CD4-positive, alpha-beta T cell treated with Interleukin-15 for 1 hour (primary cell): ENCODE measurements at regions not wholly inside any gene's neighbourhood (a gene's known extent, or its start where the extent isn't known, plus 50 kb on each side); places are given as distances from the start of the nearest gene placed in this dataset.

Experiments
- DNase-seq: peaks from one replicate; pipeline ENCODE4 v3.0.0-alpha.2; 2020

DNA sequence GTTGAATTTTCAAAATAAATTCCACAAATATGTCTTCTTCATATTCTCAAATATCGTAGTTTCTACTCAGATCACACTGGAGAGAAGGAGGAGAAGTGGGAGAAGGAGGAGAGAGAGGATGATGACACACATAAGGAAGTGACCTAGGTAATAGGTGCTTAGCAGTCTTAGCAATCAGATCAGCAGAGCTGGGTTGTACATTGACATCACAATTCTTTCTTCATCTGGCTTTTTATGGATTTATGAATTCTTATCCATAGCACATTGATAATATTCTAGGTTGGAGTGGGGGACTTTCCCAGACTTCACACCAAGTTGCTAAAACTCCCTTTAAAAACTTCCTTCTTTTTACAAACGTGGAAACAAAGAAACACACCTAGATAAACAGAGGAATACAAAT lies 86.9 kb downstream of the FGF9 start:
- no peak for DNase-seq

DNA sequence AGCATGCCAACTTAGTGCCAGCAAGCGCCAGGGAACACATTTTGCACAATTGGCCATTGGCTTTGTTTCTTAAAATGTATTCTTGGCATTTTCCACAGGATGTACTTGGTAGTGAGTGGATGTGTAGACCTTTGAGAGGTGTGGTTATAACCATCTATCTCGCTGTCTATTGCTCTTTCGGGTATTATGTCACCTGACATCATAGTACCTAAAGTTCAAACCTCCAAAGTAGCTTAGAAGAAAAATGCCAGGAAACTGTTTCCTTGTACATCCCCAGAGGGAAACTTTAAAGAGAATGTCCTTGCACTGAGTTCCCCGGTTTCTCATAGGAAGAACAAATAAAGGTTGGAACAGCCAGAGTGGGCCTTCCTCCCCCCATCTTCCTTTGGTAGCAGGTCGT lies 87.6 kb downstream of the FGF9 start:
- DNase-seq = no peak

DNA sequence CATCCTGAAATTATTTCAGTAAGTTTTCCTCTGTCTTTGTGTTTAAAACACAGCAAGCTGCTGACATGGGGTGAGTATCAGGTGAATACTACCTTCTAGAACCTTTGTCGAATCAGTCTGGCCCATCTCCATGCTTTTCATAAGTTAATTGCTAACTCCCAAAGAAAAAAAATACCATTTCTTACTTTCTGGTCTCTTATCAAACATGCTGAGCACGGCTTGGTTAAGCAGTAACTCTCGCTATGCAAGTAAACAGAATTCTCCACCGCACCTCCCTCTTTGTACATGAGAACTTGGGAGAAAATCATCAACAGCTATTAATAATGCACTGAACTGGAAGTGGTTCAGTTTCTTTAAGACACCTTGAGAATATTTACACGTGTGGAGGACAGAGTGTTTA lies 88.6 kb downstream of the FGF9 start:
- no peak for DNase-seq

DNA sequence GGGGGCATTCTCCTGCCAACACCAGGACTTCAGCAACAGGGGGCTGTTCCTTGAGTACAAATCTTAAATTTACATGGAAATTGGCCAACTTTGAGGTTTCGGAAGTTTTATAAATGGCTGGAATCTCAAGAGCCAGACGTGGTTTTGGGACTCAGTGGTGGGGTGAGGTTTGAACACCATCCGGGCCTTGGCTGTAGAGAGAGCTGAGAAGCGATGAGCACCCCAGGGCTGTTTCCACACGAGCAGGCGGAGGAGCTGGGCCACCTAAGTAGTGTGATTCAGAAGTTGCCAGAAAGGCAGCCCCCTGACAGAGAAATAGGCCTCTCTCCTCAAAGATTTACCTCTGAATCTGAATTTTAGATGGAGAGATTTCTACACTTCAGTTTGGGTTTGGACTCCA lies 89.0 kb downstream of the FGF9 start:
- no peak for DNase-seq

DNA sequence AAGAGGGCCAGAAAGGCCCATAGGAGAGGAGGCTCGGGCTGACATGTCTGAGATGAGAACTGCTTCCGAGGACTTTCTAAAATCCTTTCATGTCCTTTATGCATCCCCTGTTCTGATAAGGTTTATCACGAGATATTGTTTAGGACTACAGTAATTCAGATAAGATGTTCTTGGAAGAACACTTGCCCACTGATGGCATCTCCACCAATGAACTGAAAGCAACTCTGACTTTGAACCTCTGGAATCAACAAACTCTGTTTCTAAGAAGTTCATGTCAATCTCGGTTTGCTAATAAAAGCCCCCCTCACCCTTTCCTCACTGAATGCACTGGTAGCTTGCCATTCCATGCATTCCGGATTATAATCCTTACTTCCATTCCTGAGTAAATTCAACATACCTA lies 90.9 kb downstream of the FGF9 start:
- no peak for DNase-seq

DNA sequence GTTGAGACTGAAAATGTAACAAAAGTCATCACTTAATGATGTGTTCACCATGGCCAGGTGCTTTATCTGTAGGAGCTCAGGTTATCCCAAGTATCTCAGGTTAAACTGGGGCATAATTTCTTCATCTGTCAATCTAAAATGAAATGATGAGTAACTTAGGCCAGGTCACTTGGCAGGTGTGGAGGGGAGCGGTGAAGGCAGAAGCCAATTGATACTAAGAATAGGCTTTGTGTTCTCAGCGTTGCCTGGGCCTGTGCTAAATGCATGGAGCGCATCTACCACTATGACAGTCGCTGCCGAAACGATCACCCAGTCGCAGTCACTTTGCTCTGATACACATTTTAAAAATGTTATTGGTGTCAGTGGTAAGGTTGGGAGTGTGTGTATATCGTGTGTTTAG lies 91.6 kb downstream of the FGF9 start:
- DNase-seq = no peak

DNA sequence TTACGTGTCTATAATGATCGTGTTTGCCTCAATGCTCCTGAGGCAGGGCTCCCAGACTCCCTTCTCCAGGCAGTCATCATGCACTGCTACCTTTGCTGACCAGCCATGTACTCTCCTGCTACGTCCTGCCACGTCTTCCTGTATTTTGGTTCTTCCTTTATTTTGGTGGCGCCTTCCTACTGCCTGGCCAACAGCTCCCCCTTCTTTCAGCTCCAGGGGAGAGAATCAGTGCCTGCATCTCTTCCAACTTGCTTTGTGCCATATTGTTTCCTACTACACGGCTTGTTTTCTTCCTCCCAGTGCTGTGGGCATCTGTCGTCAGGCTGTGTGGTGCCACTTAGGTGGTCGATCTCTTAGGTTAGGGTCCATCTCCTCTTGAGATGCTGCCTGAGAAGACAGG lies 96.2 kb downstream of the FGF9 start:
- DNase-seq = no peak

DNA sequence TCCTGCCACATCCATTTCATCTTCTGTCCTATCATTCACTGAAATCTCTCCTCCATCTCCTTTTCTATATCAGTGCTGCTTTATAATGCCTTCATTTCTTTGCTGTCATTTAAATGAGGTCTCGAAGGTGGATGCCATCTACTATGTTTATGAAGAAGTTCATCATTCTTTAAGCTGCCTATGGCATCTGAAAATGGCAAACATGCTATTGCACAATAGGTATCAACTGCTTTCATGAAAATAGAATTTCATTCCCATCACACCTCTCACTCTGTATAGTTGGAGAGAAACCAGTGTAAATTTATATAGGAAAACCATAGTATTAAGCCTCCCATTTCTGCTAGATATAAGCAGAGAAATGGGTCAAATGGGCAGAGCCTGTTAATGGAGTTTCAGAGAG lies 100.2 kb downstream of the FGF9 start:
- no peak for DNase-seq

DNA sequence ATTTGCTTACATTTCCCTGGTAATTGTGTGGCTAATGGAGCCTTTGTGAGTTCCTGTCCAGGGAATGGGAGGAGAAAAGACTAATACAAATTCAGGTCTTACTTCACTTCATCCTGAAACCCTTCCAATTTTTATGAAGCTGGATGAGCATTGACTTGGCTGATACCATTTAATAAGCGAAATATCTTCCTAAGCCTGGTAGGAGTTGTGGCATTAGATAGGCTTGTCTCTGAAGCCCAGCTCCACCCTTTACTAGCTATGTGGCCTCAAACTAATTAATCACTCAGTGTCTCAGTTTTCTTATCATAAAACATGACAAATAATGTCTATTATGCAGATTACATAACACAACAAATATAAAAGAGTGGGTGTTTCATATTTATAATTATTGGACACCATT lies 106.3 kb downstream of the FGF9 start:
- no peak for DNase-seq

DNA sequence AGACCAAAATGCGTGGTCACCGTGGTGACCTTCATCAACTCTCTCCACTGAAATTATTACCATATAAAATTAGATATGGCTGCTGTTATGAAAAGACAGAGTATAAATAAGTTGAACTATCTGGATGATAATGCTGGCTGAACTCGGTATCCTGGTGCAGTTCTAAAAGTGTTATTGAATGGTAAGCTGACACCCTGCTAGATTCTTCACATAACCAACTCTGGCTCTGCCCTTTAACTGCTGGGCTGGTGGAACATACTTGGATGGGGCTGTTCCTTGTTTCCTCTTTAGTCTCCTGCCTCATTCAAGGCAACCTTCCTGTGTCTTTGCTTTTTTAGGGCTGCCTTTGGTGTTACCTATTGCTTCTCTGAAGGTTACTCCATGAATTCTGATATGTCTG lies 106.9 kb downstream of the FGF9 start:
- no peak for DNase-seq

DNA sequence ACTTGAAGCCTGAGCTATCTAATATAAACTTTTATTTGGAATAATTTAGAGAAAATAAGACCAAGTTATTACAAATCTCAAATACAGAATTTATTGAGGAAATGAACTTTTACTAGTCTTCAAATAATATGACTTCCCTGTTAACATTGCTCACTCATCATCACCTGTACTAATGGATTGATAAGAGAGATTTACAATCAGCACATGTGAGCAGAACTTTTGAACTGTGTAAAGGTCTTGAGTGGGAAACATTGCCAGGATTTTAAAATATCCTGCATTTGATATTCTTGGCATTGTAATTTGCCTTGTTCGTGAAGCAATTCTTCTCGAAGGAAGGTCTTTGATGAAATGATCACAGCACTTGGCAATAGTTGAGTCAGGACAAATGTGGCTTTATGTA lies 111.9 kb downstream of the FGF9 start:
- DNase-seq = no peak

DNA sequence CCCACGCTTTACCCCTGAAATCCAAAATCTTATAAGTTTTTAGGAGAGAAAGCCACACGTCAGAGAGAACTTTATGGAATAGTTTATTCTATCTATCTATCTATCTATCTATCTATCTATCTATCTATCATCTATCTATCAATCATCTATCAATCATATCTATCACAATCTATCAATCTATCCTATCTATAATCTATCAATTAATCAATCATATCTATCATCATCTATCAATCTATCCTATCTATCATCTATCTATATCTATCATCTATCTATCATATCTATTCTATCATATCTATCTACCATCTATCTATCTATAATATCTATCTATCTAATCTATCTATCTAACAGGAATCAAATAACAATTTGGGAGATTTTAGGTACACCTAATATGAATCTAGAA lies 115.1 kb downstream of the FGF9 start:
- no peak for DNase-seq

DNA sequence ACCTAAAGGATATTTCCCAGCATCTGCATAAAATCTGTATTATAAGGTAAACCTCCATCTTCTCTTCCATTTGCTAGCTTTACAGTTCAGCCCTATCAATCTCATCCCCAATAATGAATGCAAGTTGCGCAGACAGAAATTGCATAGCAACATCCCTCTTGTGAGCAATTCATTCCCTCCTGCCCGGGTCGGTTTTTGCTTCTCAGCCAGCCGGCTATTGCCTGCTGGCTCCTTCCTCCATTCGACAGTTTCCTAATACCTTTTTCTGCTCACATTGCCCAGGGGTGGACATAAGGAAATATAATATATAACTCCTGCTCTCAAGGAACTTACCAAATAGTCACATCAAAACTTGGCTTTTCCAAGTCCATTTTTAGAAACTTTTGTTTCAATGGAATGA lies 125.2 kb downstream of the FGF9 start:
- no peak for DNase-seq

DNA sequence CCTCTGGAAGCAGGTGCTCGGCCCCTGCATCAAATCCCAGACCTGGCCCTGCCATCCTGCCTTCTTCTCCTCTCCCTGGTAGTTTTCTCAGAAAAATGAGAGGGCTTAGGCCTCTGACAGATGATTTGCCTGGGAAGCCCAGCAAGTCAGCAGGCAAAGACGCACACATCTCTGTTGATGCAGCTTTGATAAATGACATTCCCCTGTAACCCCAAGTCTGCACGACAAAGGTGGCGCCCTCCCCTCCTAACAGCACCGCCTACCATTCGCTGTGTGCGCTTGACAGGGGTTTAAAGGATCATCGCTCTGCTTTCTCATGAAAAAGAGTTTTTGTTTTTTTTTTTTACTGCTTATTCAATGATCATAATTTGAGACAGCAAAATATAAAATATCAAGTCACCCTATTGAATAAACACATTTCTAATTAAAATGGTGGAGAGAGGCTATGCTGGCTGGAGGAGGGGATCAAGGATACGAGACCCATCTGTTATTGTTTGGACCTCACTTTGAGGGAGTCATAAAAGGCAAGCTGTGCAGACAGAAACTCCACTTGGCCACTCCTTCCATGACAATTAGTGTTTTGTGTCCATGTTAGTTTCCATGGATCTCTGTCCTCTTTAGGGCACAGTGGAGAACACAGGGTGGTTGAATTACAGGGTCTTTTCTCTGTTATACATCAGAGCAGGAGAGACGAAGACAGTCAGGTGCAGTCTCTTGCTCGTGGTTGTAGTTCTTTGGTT lies 126.1 kb downstream of the FGF9 start:
- no peak for DNase-seq

DNA sequence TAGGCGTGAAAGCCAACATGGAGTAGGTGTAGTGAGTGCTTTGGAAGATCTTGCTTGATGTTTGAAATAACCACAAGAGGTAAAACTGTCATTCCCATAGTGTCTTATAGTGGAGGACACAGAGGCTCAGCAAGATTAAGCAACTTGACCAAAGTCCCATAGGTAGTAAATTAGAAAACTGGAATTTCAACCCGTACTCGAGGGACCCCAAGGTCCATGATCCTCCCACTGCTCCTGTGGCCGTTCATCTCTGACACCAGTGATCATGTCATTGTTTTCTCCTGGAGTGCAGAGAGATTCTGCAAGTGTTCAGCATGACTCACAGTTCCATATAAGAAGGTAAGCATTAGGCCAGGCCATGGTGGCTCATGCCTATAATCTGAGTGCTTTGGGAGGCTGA lies 126.9 kb downstream of the FGF9 start:
- no peak for DNase-seq

DNA sequence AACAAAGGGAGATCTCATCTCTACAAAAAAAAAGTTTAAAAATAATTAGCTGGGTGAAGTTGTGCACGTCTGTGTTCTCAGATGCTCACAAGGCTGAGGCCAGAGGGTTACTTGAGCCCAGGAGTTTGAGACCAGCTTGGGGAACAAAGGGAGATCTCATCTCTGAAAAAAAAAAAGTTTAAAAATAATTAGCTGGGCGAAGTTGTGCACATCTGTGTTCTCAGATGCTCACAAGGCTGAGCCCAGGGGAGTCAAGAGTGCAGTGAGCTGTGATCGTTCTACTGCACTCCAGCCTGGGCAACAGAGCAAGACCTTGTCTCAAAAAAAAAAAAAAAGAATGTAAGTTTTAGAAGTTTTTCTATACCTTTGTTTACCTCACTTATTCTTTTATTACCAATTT lies 127.3 kb downstream of the FGF9 start:
- DNase-seq = no peak

DNA sequence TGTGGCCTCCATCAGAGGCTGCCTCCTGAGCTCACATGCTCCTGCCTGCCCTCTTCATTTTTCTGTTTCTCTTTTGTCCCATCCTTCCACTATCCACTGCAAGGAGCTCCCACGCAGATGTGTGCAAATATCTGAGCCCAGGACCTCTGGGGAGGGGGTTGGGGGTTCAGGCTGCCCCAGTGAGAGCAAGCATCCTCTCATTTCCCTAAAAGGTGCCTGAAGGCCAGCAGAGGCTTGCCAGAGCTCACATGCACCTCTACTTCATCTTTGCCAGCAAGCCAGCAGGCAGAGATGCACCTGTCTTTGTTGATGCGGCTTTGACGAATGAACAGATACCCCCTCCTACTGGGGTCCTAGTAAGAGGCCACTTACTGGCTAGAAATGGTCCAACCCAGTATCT lies 128.8 kb downstream of the FGF9 start:
- no peak for DNase-seq

DNA sequence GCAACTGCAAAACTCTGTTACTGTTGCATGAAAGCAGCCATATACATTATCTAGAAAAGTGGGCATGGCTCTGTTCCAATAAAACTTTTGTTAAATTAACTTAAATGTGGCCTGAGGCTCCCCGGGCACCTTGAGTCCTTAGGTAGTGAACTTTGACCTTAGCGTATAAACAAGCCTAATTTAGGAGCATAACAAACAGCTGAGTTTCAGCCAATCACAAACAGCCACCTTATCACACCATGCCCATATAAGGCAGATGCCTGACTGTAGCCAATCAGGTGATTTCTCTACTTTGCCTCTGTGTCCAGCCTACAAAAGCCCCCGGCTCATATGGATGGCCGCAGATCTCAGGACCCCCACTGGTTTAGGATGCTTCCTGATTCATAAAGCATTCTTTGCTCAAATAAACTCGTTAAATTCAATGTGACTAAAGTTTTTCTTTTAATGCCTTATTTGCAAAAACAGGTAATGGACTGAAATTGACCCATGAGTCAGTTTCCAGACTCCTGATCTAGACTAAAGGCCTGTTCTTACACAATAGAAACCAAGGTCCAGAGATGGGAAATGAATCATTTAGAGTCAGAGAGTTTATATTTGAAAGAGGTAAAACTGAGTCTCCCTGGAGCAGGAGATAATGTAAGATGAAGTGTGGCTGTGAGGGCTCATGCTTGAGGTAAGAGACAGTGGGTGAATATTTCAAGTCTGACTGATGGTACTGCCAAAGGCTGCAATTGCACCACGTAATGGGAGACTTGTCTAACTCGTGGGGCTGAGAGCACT lies 130.2 kb downstream of the FGF9 start:
- DNase-seq = no peak

DNA sequence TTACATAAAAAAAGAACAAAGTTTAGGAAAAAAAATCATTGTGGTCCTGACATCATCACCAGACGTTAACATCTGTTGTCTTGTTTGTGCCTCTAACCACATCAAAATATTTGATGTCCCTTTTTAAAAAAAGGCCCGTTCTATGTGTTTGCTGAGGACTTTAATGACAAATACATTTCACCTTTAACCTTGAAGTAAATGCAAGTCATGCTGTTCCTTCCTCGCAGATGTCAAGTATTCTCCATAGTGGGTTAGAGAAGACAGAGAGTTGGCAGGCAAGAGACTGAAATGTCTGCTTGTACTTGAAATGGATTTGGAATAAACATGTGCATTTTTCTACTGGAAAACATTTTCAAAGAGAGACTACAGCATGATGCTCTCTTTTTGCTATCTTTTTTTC lies 134.9 kb downstream of the FGF9 start:
- DNase-seq = no peak

DNA sequence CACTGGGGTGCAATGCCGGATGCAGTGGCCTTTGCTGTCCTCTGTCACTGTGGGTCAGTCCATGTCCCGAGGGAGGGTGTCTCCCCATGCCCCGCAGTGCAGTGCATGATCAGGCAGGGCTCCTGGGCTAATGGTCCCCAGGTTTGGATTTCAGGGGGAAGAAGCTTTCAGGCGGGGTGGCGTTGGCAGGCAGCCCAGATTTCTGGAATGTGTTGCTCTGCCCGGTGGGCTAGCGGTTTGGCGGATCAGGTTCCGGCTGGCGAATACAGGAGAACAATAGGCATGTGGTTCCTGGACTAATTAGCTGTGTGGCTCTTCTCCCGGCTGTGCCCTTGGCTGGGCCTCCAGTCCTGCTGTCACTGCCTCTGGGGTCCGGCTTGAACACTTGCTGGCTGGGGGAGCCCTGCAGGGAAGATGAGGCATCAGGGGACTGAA lies 141.3 kb downstream of the FGF9 start:
- no peak for DNase-seq

DNA sequence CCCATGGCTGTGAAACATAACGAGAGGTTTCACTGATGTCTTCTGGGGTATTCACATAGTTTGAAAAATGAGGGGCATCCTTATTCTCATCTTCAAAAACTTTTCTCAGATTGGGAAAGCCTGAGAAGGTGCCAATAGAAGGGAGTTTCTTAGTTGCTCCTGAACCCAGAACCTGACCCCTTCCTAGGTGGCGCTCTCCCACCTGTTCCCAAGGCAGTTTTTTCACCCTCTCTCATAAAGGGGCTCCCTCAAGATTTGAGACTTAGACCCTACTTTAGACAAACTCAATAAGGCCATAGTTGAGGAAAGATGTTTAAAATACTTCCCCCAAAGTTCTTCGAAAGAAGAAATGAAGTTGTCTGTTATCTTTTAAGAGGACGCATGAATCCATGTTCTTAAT lies 142.2 kb downstream of the FGF9 start:
- no peak for DNase-seq

DNA sequence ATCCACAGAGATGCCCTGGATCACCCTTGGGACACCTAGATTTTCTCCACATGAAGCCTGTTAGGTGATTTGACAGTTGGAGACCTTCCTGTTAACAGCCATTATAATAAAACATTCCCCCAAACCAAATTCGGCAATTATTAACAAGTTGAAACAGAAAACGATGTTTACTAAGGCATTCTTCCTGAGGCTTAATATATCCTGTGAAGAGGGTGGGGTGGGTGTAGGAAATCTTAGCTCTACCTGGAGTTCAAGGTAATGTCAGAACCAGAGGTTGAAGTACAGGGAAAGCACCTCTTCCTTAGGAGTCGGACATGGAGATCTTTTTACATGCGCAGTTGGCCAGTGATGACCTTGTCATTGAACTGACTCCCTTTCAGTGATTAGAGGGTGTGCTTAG lies 143.0 kb downstream of the FGF9 start:
- DNase-seq = no peak

DNA sequence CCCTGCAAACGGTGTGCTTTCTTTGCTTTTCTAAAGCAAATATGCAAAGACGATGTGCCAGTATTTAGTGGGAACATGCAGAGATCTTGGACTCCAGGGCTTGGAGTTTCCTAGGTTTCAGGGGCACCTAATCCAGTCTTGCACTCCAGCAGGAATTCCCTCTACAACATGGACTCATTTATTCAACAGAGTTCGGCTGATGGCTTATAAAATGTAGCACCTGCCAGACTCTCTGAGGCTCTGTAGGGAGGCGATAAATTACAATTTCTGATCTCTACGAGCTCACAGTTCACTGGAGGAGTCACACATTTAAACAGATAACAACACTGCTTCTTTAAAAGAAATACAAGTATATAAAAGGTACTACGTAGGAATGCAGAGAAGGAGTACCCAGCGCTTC lies 143.7 kb downstream of the FGF9 start:
- no peak for DNase-seq

DNA sequence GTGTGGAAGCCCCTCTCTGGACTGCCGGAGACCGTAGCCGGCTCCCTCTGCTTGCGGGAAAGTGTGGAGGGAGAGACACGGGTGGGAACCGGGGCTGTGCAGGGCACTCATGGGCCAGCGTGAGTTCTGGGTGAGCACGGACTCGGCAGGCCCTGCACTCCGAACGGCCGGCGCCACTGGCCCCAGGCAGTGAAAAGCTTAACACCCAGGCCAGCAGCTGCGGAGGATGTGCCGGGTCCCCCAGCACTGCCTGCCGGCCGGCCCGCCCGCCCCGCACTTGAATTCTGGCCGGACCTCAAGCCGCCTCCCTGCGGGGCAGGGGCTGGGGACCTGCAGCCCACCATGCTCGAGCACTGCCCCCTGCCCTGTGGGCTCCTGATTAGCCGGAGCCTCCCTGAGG lies 147.0 kb downstream of the FGF9 start:
- DNase-seq = no peak

DNA sequence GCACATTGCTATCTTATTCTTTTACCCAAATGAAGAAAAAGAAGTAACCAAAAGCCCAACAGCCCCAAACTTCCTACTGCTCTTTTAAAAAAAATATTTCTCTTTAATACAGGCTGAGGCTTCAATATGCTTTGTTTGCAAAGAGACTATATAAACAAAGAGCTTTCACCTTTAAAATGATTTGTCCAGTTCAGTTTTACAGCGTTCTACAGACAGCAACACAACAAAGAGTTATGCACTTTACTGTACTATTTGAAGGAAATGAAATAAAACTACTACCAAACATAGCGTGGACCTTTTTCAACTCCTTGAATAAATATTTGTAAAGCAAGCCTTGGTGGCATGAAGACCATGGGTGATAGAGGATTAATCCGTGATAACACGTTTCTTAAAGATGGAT lies 151.2 kb downstream of the FGF9 start:
- DNase-seq = no peak
